PFSK-1 (cell line): ENCODE measurements at regions not wholly inside any gene's neighbourhood (a gene's known extent, or its start where the extent isn't known, plus 50 kb on each side); places are given as distances from the start of the nearest gene placed in this dataset.

Source experiments
- FOXP2 ChIP-seq: optimal IDR thresholded peaks from 2 replicates; pipeline ENCODE3; 2011; ENCODE audit warnings: borderline replicate concordance, control low read depth, inconsistent platforms; ENCODE audit not compliant: insufficient read depth; ENCODE audit errors: extremely low read length, extremely low read depth
- POLR2AphosphoS5 ChIP-seq: IDR thresholded peaks from 2 replicates; pipeline ENCODE4 v1.6.1; 2012; ENCODE audit warnings: low read depth, mild to moderate bottlenecking, control low read depth, low read length, moderate library complexity
- REST ChIP-seq, 2 experiments: IDR thresholded peaks; 2 replicates each; pipeline versions ENCODE4 v1.6.1 to v1.8.0; 2011 to 2012; ENCODE audit warnings: low read depth in 2 of 2, low read length in 2 of 2, control low read depth in 1 of 2, inconsistent platforms in 1 of 2, mild to moderate bottlenecking in 1 of 2, moderate library complexity in 1 of 2; ENCODE audit not compliant: insufficient read depth in 1 of 2
- SIN3A ChIP-seq: IDR thresholded peaks from 2 replicates; pipeline ENCODE4 v1.6.1; 2012; ENCODE audit warnings: mild to moderate bottlenecking, low read length, moderate library complexity, borderline replicate concordance; ENCODE audit not compliant: insufficient read depth
- TAF1 ChIP-seq: IDR thresholded peaks from 2 replicates; pipeline ENCODE4 v1.6.1; 2012; ENCODE audit warnings: low read length, control low read depth, borderline replicate concordance; ENCODE audit not compliant: insufficient read depth

DNA sequence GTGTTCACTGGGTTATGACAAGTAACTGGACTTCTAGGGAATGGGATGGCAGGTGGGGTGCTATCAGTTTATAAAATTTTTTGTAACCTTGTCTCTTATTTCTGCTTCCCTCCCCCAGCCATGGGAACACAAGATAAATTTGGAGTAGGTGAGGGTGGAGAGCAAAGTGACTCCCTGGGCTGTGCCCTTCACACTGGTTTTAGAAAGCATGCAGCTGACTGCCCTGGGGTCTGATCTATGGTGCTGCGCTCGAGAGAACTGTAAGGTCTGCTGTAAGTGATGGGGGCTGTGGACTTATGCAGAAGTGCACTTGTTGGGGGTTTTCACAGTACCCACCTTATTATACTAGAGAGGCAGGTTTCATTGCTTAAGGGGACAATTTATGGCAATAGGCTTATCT lies 247.7 kb upstream of the DMRT1 start:
- TF ChIP-seq POLR2AphosphoS5, result no peak
- TF ChIP-seq REST (IDR thresholded peaks at IDR 0.05; ENCODE audit: insufficient read depth in 1 of 2, low read depth in 2 of 2, low read length in 2 of 2), result no peak
- no peak for TF ChIP-seq SIN3A
- no peak for TF ChIP-seq TAF1
- TF ChIP-seq FOXP2, result no peak
